HG03103 (cell line): ENCODE measurements at regions not wholly inside any gene's neighbourhood (a gene's known extent, or its start where the extent isn't known, plus 50 kb on each side); places are given as distances from the start of the nearest gene placed in this dataset.

Experiments
- ATAC-seq: cut with Tn5 transposase; IDR thresholded peaks from one replicate; pipeline ENCODE4 v1.9.1; 2021; ENCODE audit warnings: low read depth; ENCODE audit not compliant: unreplicated experiment

- ATAC-seq = no peak
Measured at GRCh38 chr3:188053710-188054380, 100.1 kb upstream of the LPP start.

GRCh38 chr3:188054541-188054940, 99.4 kb upstream of the LPP start:
- no peak for ATAC-seq

- no peak for ATAC-seq
Measured at GRCh38 chr3:188055388-188055787, 98.6 kb upstream of the LPP start.

- ATAC-seq = no peak
Measured at GRCh38 chr3:188057124-188057523, 96.8 kb upstream of the LPP start.

- no peak for ATAC-seq
Measured at GRCh38 chr3:188058569-188059184, 95.3 kb upstream of the LPP start.

- ATAC-seq = no peak
Measured at GRCh38 chr3:188059351-188059750, 94.6 kb upstream of the LPP start.

GRCh38 chr3:188060264-188060835, 93.6 kb upstream of the LPP start:
- no peak for ATAC-seq

- ATAC-seq = peak; percentile 47
Measured at GRCh38 chr3:188060840-188061544, 93.0 kb upstream of the LPP start.

- ATAC-seq = no peak
Measured at GRCh38 chr3:188062216-188062615, 91.7 kb upstream of the LPP start.

- no peak for ATAC-seq
Measured at GRCh38 chr3:188064831-188065493, 89.0 kb upstream of the LPP start.

GRCh38 chr3:188066141-188066540, 87.8 kb upstream of the LPP start:
- ATAC-seq = no peak

GRCh38 chr3:188067932-188068331, 86.0 kb upstream of the LPP start:
- ATAC-seq = no peak

GRCh38 chr3:188068342-188068741, 85.6 kb upstream of the LPP start:
- no peak for ATAC-seq

- no peak for ATAC-seq
Measured at GRCh38 chr3:188071636-188072035, 82.3 kb upstream of the LPP start.

GRCh38 chr3:188076176-188076575, 77.8 kb upstream of the LPP start:
- no peak for ATAC-seq

GRCh38 chr3:188077160-188077799, 76.7 kb upstream of the LPP start:
- no peak for ATAC-seq

- no peak for ATAC-seq
Measured at GRCh38 chr3:188080091-188080490, 73.9 kb upstream of the LPP start.

- ATAC-seq = no peak
Measured at GRCh38 chr3:188082031-188082430, 71.9 kb upstream of the LPP start.

- ATAC-seq = no peak
Measured at GRCh38 chr3:188082450-188082849, 71.5 kb upstream of the LPP start.

GRCh38 chr3:188083011-188083410, 70.9 kb upstream of the LPP start:
- ATAC-seq = no peak
